Heart right ventricle (tissue), 16 donors: ENCODE measurements at regions not wholly inside any gene's neighbourhood (a gene's known extent, or its start where the extent isn't known, plus 50 kb on each side); places are given as distances from the start of the nearest gene placed in this dataset.

Experiments used
- ATAC-seq, 8 donors: fragments of 200-7000 bp; cut with Tn5 transposase; one replicate each; pipeline ENCODE4 v1.9.1; 2020; ENCODE audit warnings: mild to moderate bottlenecking in 8 of 8, moderate library complexity in 8 of 8, moderate number of reproducible peaks in 1 of 8
- DNase-seq, 2 donors: peaks; one replicate each; pipeline ENCODE4 v3.0.0-alpha.2; 2020
- H3K27ac ChIP-seq, 10 donors: fragments of 200-600 bp; sonication (generic) in 2 of 10; one replicate each; pipeline versions ENCODE4 v1.5.0 to v1.8.0; 2020 to 2022; ENCODE audit warnings: mild to moderate bottlenecking in 3 of 10
- H3K27me3 ChIP-seq, 7 donors: fragments of 200-600 bp; one replicate each; pipeline ENCODE4 v1.8.0; 2021 to 2022; ENCODE audit warnings: mild to moderate bottlenecking in 2 of 7
- H3K36me3 ChIP-seq, 9 donors: fragments of 200-600 bp; sonication (generic) in 1 of 9; one replicate each; pipeline versions ENCODE4 v1.5.0 to v1.8.0; 2020 to 2022; ENCODE audit warnings: mild to moderate bottlenecking in 2 of 9
- H3K4me1 ChIP-seq, 9 donors: fragments of 200-600 bp; sonication (generic) in 1 of 9; one replicate each; pipeline versions ENCODE4 v1.5.0 to v1.8.0; 2020 to 2022; ENCODE audit warnings: mild to moderate bottlenecking in 4 of 9
- H3K4me3 ChIP-seq, 10 donors: fragments of 200-600 bp; sonication (generic) in 2 of 10; one replicate each; pipeline versions ENCODE4 v1.5.0 to v1.8.0; 2020 to 2022; ENCODE audit warnings: mild to moderate bottlenecking in 7 of 10, moderate library complexity in 2 of 10
- H3K9me3 ChIP-seq, 11 donors: fragments of 200-600 bp in 10 of 11; sonication (generic) in 2 of 11; one replicate each; pipeline versions ENCODE4 v1.5.0 to v1.8.0; 2013 to 2022; ENCODE audit warnings: mild to moderate bottlenecking in 2 of 11, control low read depth in 1 of 11, moderate library complexity in 1 of 11
- CTCF ChIP-seq, 9 donors: fragments of 200-600 bp; sonication (generic) in 2 of 9; IDR thresholded peaks; one replicate each; pipeline versions ENCODE4 v1.5.0 to v1.8.0; 2021 to 2022; ENCODE audit warnings: antibody characterized with exemption in 9 of 9, mild to moderate bottlenecking in 5 of 9, moderate library complexity in 1 of 9
- WGBS, 2 donors: extraction: QIAGEN DNeasy Blood & Tissue Kit; methylation state at CpG; one replicate each; pipeline ENCODE4 v1.1.7; 2013; ENCODE audit warnings: inconsistent platforms in 1 of 2; 5-methylcytosine and 5-hydroxymethylcytosine counted together
- intact Hi-C, 10 donors: fragments of 100-400 bp; cut with DNase I; formaldehyde crosslinking; loops; one replicate each; pipeline versions ENCODE4 v1.11.1 to v1.14.2; 2022
- donor health status: Arrhythmogenic right ventricular cardiomyopathy.
- donor health status: ischemic (EF 13 %, LVEDD 7.1; RV severe dilation, severe dysfunction).
- donor health status: healthy with polysubstance abuse.
- donor health status: DM: no; HTN: yes; CAD: no.
- donor health status: DM: no; HTN: no; CAD: no.
- donor health status: ischemic (EF 25% LVEDD 6.9; RV normal size, moderate dysfunction).
- donor health status: ischemic (EF 25% LVEDD 5.7; RV mildly dilated, moderate dysfunction).
- donor health status: healthy.
- donor health status: DM: yes; HTN: yes; CAD: no.
- donor health status: Ischemic cardiomyopathy.
- donor health status: ischemic (EF 35%, LVEDD 5.7; RV mildly dilated, moderate dysfunction).
- donor health status: nonischemic (EF 11% LVEDD 7.7; RV severe dilation, severe dysfunction).
- donor health status: DM: yes; HTN: yes; CAD: no.
- donor health status: PGD.
- donor health status: ischemic (EF 29% LVEDD 5.4; RV normal size, mild dysfunction).
- donor health status: nonischemic (EF 23%, LVEDD 6.1; RV moderate dilation, normal function).

DNA sequence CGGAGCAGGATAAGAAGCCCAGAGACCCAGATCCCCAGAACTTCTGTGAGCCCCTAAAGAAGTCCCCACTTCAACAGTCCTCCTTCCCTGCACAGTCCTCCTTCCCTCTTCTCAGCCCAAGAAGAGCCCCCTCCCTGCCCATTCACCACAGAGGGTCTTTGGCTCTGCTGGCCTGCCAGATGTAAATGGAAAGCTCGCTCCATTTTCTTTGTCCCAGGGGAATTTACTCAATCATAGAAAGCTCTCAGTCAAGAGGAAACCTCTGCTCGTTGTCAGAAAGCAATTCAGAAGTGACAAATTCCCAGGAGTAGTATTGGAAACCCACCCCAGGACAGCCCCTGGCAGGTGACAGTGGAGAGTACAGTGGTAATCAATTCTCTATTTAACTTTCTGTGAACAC, 105.5 kb upstream of the SMAD3 start:
- H3K36me3 ChIP-seq, result no peaks in the 10 kb centered on the region
- DNase-seq, result no peak
- H3K27ac ChIP-seq, result no peak overlapping the region
- H3K4me3 ChIP-seq, result no peak overlapping the region
- intact Hi-C loops, result loop anchor here in 2 of 10 donors (10.0 kb wide), 2 partner anchors 95 to 435 kb away; no protein-coding TSS in a partner anchor
- H3K4me1 ChIP-seq, result peaks cover 0 to 23% (median 0%) of the 10 kb centered on the region in 9 donors
- TF ChIP-seq CTCF (IDR thresholded peaks at IDR 0.05), result no peak
- ATAC-seq, result no peak
- no peaks in the 10 kb centered on the region for H3K27me3 ChIP-seq
- WGBS, 2 donors, result 54 to 59% methylated on average over 3 of the region's 3 CpGs
- H3K9me3 ChIP-seq, result no peaks in the 10 kb centered on the region

- DNase-seq, result no peak
- intact Hi-C loops, result no loop called here
- no peak for ATAC-seq
- Histone ChIP-seq H3K4me3 (no peak overlapping the region), H3K4me1 (peaks cover 0 to 23% (median 0%) of the 10 kb centered on the region in 9 donors), H3K36me3 (no peaks in the 10 kb centered on the region), H3K27ac (no peak overlapping the region), H3K9me3 (no peaks in the 10 kb centered on the region), H3K27me3 (no peaks in the 10 kb centered on the region)
- TF ChIP-seq CTCF (IDR thresholded peaks at IDR 0.05), result no peak
- 97 to 100% methylated on average over 4 of the region's 4 CpGs for WGBS, 2 donors
These were observed 104.9 kb upstream of the SMAD3 start for GRCh38 chr15:66960519-66960918.

- peaks cover 0 to 23% (median 0%) of the 10 kb centered on the region in 9 donors for H3K4me1 ChIP-seq
- TF ChIP-seq CTCF (IDR thresholded peaks at IDR 0.05), result no peak
- intact Hi-C loops, result no loop called here
- H3K27ac ChIP-seq, result no peak overlapping the region
- no peak for DNase-seq
- H3K9me3 ChIP-seq, result no peaks in the 10 kb centered on the region
- no peaks in the 10 kb centered on the region for H3K36me3 ChIP-seq
- no peak for ATAC-seq
- no peaks in the 10 kb centered on the region for H3K27me3 ChIP-seq
- H3K4me3 ChIP-seq, result no peak overlapping the region
- 64 to 74% methylated on average over 5 of the region's 5 CpGs for WGBS, 2 donors
These were observed 104.0 kb upstream of the SMAD3 start for GRCh38 chr15:66961407-66961884.

GRCh38 chr15:66961901-66962300, 103.5 kb upstream of the SMAD3 start:
- Histone ChIP-seq H3K27me3 (no peaks in the 10 kb centered on the region), H3K27ac (no peak overlapping the region), H3K36me3 (no peaks in the 10 kb centered on the region), H3K4me3 (no peak overlapping the region), H3K4me1 (peaks cover 0 to 21% (median 0%) of the 10 kb centered on the region in 9 donors), H3K9me3 (no peaks in the 10 kb centered on the region)
- TF ChIP-seq CTCF (IDR thresholded peaks at IDR 0.05), result no peak
- intact Hi-C loops, result no loop called here
- ATAC-seq, result no peak
- DNase-seq, result no peak
- 94 to 97% methylated on average over 10 of the region's 10 CpGs for WGBS, 2 donors
